GM21360 (cell line): ENCODE measurements at regions not wholly inside any gene's neighbourhood (a gene's known extent, or its start where the extent isn't known, plus 50 kb on each side); places are given as distances from the start of the nearest gene placed in this dataset.

Experiments
- ATAC-seq: cut with Tn5 transposase; IDR thresholded peaks from one replicate; pipeline ENCODE4 v1.9.1; 2021; ENCODE audit warnings: mild to moderate bottlenecking, moderate library complexity; ENCODE audit not compliant: unreplicated experiment

DNA sequence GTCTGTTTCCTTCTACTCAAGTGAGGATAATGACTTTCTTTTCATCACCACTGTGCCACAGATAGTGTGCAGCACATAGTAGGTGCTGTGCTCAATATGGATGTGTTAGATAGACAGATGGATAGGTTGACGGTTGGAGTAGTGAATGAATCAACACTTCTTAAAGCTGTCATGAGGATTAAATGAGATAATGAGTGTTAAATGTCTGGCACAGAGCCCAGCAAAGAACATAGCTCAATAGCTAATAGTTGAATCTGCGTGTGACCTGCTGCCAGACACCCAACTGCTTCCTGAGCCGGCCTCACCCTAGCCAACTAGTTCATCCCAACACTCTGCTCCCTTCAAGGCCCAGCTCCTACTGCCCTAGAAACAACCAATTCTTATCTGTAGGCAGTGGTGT is 67.7 kb upstream of the PJA1 start:
- ATAC-seq = no peak

DNA sequence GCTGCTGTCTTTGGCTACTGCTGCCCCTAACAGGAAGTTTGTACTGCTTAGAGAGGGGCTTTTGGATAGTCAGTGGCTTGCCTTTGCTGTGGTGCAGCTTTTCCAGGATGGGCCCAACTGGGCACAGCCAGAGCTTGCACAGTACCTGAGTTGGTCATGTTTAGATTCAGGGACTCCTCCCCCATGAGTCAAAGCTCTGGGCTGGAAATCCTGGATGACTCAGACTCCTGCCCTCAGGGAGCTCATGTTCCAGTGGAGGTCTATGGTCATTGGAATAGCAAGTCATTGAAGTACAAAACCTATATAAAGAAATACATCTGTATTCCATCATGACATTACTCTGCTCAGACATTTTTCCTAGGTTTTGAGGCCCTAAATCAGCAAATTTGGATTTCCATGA is 66.7 kb upstream of the PJA1 start:
- no peak for ATAC-seq

DNA sequence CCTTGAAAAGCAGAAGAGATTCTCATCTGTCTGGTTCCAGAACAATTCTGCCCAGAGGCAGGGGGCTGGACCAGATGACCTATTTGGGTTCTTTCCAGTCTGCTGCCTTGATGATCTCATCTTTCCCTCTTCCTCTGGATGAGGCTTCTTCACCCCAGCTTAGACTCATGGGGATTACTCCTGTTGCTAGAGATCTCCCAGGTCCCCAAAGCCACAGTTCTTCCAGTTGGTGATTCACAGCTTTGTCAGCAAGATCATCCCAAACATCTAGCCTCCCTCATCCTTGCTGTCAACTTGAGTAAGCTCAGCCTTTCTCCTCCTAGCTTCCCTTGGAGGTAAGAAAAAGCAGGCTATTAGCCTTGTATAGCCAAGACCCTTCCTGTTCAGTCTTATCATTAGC is 64.2 kb upstream of the PJA1 start:
- ATAC-seq = no peak

DNA sequence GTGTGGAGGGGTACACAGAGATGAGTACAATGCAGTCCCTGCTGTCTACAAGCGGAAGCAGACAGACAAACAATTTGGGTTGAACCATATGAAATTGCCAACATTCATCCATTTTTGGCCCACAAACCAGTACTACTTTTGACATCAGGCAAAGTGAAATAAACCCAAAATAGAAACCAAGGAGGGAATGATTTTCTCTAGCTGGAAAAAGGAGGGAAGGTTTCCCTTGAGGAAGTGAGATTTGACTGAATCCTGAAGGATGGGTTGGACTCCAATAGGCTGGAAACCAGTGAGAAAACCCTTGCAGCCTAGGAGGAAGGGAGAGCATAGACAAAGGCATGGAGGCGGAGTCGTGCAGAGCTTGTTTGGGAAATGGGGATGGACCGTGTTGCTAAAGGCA is 63.5 kb upstream of the PJA1 start:
- no peak for ATAC-seq

DNA sequence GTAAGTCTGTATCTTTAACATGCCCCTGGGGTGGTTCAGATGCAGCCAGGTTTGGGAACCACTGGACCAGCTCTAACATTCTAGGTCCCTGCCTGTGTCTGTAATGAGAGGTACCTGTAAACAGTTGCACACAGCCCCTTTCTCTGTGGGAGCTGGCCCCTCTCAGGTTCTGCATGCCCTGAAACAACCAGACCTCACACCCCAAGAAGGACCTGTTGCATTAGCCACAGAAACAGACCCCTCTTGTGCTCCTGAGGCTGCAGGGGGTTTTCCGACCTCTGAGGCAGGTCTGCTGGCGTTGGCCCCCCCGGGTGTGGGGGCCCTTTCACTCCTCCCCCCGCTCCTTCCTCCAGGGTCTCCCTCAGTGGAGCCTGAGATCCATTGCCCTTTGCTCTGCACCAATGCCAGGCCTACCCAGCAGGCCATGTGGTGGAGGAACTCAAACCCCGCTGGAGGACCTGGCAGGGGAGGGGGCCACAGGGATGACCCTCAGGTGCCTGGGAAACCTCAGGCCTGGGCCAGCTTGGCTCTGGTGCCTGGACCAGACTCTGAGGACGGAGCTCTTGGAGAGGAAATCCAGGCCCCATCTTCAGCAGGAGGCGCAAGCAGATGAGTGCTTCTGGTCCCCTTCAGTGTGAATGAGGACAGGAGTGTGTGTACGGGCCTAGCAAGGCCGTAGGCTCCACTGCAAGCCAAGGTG is 61.4 kb upstream of the PJA1 start:
- no peak for ATAC-seq

DNA sequence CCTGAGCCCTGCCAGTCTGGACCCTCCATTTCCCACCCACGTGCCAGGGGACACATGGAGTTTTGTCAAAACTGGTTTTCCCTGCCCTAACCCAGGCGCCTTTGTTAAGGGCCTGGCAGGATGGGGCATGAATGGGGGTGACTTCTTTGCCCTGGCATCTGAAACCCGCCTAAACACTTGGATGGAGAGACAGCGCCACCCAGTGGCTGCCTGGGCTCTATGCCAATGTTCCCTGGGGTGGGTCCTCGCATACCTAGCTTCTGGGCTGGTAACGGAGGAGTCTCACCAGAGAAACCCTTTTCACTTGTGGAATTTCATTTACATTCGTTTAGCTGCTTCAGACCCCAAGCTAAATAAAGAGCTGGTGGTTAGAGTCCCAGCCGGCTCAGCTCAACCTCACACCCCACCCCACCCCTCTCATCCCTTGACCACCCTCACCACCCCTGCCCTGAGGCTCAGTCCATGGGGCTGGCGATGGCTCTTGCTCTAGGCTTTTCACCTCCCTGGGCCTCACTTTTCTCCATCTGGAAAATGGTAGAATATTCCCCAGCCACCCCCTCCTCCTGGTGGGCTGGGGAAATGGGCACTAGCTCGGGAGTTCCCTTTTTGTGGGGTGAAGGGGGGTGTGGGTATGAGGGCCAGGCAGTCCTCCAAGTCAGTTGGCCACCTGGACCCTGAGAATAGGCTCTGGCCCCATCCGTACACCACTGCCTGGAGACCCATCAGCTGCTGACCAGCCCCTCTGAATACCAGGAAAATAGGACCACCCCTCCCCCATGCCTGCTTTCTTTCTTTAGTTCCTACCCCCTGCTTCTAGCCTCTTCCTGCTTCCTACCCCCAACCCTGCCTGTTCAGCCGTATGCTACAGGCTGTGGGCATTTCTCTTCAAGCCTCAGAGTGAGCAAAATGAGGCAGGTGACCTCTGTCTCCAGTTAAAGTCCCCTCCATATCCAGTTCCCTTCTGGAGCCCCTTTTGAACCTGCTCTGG is 57.1 kb upstream of the PJA1 start:
- ATAC-seq = peak; percentile 66

DNA sequence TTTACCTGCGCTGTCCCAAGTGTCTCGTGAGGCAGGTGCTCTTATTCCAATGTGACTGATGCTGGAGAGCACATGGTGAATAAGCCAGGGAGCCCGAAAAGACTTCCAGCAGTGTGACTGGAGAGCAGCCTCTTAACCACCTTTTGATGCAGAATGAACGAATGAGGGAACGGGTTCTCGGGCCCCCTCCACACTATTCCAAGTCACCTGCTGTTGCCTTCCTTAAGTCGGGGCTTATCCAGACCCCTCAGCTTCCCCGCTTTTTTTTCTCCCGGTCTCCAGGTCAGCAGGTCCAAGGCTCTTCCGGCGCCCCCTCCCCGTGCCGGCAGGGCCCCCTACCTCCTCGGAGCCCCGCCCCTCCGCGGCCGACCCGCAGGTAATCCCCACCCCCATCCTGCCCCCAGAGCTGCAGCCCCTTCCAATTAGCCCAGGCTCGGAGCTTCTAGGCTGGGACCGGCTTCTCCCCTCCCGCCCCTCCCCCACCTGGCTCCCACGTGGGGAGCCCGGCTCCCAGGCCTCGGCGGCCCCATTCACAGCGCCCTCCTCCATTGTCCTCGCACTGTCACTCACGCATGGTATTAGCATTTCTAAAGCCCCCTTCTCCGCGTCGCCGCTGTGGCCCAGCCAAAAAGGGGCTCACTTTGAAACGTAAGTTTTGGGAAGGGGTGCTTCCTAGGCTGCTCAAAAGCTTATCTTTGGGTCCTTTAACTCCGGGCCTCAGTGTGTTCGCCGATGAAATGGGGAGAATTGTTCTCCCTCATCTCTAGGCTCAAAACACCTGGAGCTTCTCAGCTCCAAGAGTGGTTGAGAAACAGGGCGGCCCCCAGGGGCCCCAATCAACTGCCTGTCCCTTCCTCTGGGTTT is 56.2 kb upstream of the PJA1 start:
- ATAC-seq = no peak

DNA sequence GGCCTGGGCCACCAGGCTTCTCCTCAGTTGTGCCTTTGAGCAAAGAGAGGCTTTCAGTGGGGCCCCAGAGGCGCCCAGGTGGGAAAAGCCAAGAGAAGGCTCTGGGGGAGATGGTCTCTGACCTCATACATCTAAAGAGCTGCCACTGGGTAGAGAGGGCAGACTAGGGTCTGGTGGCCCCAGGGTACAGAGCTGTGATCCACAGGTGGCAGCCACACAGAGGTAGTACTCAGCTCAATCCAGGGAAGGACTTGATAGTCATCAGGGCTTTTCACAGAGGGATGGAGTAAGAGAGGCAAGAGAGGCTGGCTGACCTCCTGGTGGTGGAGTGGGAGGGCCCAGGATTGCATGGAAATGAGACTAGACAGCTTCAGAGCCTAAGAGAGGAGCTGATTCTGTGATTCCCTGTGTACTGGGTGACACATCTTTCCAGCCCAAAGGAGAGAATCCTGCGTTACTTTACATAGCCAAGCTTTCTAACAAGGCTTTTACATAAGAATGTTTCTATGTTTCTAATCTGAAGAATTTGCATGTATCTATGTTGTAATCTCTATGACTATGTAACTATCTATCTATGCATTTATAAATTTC is 53.2 kb upstream of the PJA1 start:
- no peak for ATAC-seq

DNA sequence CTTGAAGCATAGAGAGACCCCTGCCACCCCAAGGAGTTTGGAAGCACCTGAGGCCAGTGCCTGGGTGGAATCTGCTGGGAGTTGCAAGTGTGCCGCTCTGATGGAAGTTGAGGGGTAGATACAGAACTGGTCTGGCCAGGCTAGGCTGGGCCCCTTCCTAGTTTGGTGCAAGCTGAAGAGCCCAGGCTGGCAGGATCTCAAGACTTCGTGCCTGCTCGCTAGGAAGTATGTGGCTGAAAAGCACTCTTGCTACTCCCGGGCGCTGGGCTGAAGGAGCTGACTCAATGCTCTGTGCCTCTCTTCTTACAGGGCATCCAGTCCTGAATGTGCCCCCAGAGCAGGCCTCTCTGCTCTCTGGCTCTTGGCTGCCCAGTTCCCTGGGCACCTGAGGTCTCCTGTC is 51.7 kb upstream of the PJA1 start:
- ATAC-seq = no peak

DNA sequence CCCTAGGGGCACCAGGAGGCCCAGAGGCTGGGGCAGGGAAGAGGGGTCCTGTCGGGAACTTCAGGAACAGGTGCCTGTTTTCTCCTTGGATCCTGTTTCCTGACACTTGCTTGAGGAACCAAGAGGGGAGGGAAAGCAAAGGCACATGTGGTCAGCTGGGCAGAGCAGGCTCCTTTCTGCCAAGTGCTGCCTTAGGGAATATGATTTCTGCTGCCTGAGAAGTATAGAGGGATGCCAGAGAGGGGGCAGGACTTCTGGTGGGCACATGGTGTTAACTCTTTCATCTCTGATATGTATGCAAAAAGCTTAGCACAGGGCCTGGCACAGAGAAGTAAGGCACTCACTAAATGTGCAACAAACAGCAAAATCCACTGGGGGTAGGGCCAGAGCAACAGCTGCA is 51.2 kb upstream of the PJA1 start:
- ATAC-seq = no peak

DNA sequence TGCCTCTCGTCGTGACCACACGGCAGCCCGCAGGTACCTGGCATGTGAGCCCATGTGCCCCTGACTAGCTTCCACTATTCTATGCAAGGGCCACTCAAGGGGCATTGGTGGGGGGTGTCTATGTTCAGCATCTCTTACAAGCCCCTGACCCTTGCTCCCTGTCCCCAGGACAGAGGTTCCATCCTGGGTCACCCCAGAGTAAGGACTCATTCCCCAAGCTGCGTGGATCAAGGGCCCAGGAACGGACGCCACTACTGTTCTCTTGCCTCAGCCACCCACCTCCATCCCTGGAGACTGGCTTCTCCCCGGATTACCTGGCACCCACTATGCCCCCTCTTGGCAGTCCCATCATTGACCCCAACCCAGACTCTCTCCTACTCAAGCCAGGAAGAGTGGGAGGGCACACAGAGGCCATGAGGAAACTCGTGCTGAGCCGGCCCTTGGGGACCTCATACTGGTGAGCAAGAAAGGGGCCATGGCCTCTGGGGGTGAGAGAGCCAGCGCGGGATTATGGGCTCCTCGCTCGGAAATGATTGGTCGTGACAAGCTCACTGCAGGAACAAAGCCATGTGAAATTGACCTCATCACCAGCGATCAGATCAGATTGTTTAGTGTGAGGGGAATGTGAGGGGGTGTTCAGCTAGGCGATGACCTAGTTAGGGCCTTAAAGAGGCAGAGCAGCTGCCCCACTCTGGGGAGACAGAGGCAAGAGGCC is 50.1 kb upstream of the PJA1 start:
- ATAC-seq = no peak
